K562 (cell line): ENCODE measurements at regions not wholly inside any gene's neighbourhood (a gene's known extent, or its start where the extent isn't known, plus 50 kb on each side); places are given as distances from the start of the nearest gene placed in this dataset.

Experiments used
- ATAC-seq: fragments of 200-7000 bp; cut with Tn5 transposase; 3 replicates; pipeline ENCODE4 v1.9.1; 2020; ENCODE audit warnings: moderate library complexity
- BruUV-seq: library from RNA; stranded (reverse); fragments of 400-500 nt; replicated peaks from 2 replicates; lab custom pipeline; 2021; lab: Mats Ljungman, UMichigan
- CTCF ChIA-PET: fragments of 300-600 bp; formaldehyde crosslinking; extraction: SDS; loops from one replicate; lab custom pipeline; 2021; ENCODE audit warnings: low intra/inter-chr PET ratio; lab: Yijun Ruan, JAX
- POLR2A ChIA-PET: fragments of 300-600, 350-650 bp; sonication (Branson Sonifier 250); formaldehyde crosslinking; extraction: SDS; loops from one replicate; lab custom pipeline; 2021; ENCODE audit warnings: antibody characterized with exemption, inconsistent platforms; lab: Yijun Ruan, JAX
- DNase-seq, 4 experiments: peaks; one replicate each; pipeline versions ENCODE4 v3.0.0 to v3.0.0-alpha.2; 2011 to 2018; ENCODE audit warnings: low spot score in 3 of 4, mixed read lengths in 3 of 4; ENCODE audit errors: extremely low read depth in 1 of 4
- FAIRE-seq: peaks from 2 replicates; lab custom pipeline; 2011; peaks lifted over from hg19 to GRCh38; lab: Jason Lieb, UNC
- H2AFZ ChIP-seq: 2 replicates; pipeline ENCODE4 v1.6.0; 2011; ENCODE audit warnings: low read depth, low read length, control low read depth, inconsistent platforms
- H3K27ac ChIP-seq: fragments of 200-600 bp; 3 replicates; pipeline ENCODE4 v1.8.0; 2011; ENCODE audit warnings: low read depth, mild to moderate bottlenecking, control low read depth, inconsistent platforms, low read length, moderate library complexity, mixed read lengths; ENCODE audit errors: extremely low read depth
- H3K27me3 ChIP-seq, 2 experiments: fragments of 300-600 bp in 1 of 2; 2 replicates in 1 of 2; 3 replicates in 1 of 2; pipeline versions ENCODE4 v1.6.0 to v1.8.0; 2011; ENCODE audit warnings: inconsistent platforms in 2 of 2, low read length in 2 of 2, mild to moderate bottlenecking in 1 of 2, mixed read lengths in 1 of 2, moderate library complexity in 1 of 2; ENCODE audit not compliant: control insufficient read depth in 2 of 2, insufficient read depth in 2 of 2
- H3K36me3 ChIP-seq: fragments of 300-600 bp; 3 replicates; pipeline ENCODE4 v1.8.0; 2011; ENCODE audit warnings: mild to moderate bottlenecking, low read length, inconsistent platforms; ENCODE audit not compliant: control insufficient read depth, insufficient read depth
- H3K4me1 ChIP-seq, 2 experiments: fragments of 200-600 bp in 1 of 2; replicated peaks in 1 of 2; 2 replicates in 1 of 2; 3 replicates in 1 of 2; pipeline versions ENCODE4 v1.5.1 to v1.8.0; 2011; ENCODE audit warnings: inconsistent platforms in 2 of 2, low read length in 2 of 2, mild to moderate bottlenecking in 1 of 2, mixed read lengths in 1 of 2, moderate library complexity in 1 of 2; ENCODE audit not compliant: control insufficient read depth in 2 of 2, insufficient read depth in 2 of 2
- H3K4me2 ChIP-seq: 2 replicates; pipeline ENCODE4 v1.6.1; 2011; ENCODE audit warnings: low read length, control low read depth, inconsistent platforms, mixed read lengths; ENCODE audit not compliant: insufficient read depth
- H3K4me3 ChIP-seq: fragments of 200-600 bp; sonication (generic), shearing (Covaris generic); 2 replicates; pipeline ENCODE4 v1.5.1; 2016; ENCODE audit warnings: control low read depth, inconsistent platforms
- H3K79me2 ChIP-seq: fragments of 200-600 bp; 3 replicates; pipeline ENCODE4 v1.8.0; 2011; ENCODE audit warnings: low read length, inconsistent platforms; ENCODE audit not compliant: control insufficient read depth, insufficient read depth
- H3K9ac ChIP-seq, 2 experiments: 2 replicates each; pipeline versions ENCODE4 v1.6.0 to v1.6.1; 2011; ENCODE audit warnings: low read depth in 2 of 2, low read length in 2 of 2, control low read depth in 1 of 2, inconsistent platforms in 1 of 2, mild to moderate bottlenecking in 1 of 2, mixed read lengths in 1 of 2; ENCODE audit not compliant: insufficient read depth in 1 of 2
- H3K9me1 ChIP-seq: one replicate; pipeline ENCODE4 v1.6.0; 2011; ENCODE audit warnings: inconsistent platforms, mild to moderate bottlenecking, low read length, moderate library complexity; ENCODE audit not compliant: control insufficient read depth, insufficient read depth
- H3K9me3 ChIP-seq: replicated peaks from 2 replicates; pipeline ENCODE4 v1.5.1; 2011; ENCODE audit warnings: low read depth, low read length, inconsistent platforms; ENCODE audit not compliant: control insufficient read depth, insufficient read depth
- H4K20me1 ChIP-seq: replicated peaks from 2 replicates; pipeline ENCODE4 v1.6.1; 2011; ENCODE audit warnings: low read length, inconsistent platforms, mixed read lengths; ENCODE audit not compliant: control insufficient read depth, insufficient read depth
- HMGXB4 ChIP-seq: sonication (generic); formaldehyde crosslinking; IDR thresholded peaks from 2 replicates; pipeline ENCODE4 v1.8.1; 2023; ENCODE audit warnings: mild to moderate bottlenecking, missing genetic modification reagents
- UBTF ChIP-seq, 2 experiments: IDR thresholded peaks; 2 replicates each; pipeline ENCODE4 v1.6.1; 2012; ENCODE audit warnings: improper control_type of control experiment in 2 of 2, low read depth in 2 of 2, low read length in 2 of 2, borderline replicate concordance in 1 of 2
- ZNF253 ChIP-seq: fragments of 250-450 bp; sonication (Bioruptor Pico); conservative IDR thresholded peaks from 2 replicates; pipeline ENCODE4 v1.6.1; 2021; ENCODE audit warnings: mild to moderate bottlenecking
- WGBS: fragments of 100-300 bp; shearing (Covaris generic); methylation state at CpG from one replicate; pipeline ENCODE4 v1.1.6; 2016; ENCODE audit warnings: low coverage, mixed read lengths; ENCODE audit not compliant: insufficient coverage; ENCODE audit errors: missing lambda C conversion rate; 5-methylcytosine and 5-hydroxymethylcytosine counted together
- in situ Hi-C: fragments of 300-500 bp; cut with MboI; formaldehyde crosslinking; loops from 4 replicates; pipeline ENCODE4 v1.15.0; 2018; ENCODE audit warnings: inconsistent platforms, mixed read lengths
- intact Hi-C: fragments of 100-400 bp; cut with micrococcal nuclease; formaldehyde crosslinking; loops from 2 replicates; pipeline ENCODE4 v1.14.2; 2022

GRCh38 chr22:22712092-22712658 is 67.8 kb downstream of the GGTLC2 start:
- no peaks in the 10 kb centered on the region for H3K36me3 ChIP-seq
- DNase-seq (no peak), FAIRE-seq (no peak), ATAC-seq (peak; percentile 3; the same call in 1 of the 3 replicates)
- in situ Hi-C loops = no loop called here
- intact Hi-C loops = loop anchor here (5.0 kb wide), 1 partner anchor 40 kb away; no protein-coding TSS in a partner anchor
- POLR2A ChIA-PET = interaction anchor here (0.5 to 4.9 kb wide), 19 partner anchors 7 to 628 kb away, joined by 3 to 33 read pairs (median 3); no protein-coding TSS in a partner anchor
- H3K4me2 ChIP-seq = no peak overlapping the region
- peak overlapping the region in 1 of 2 experiments; percentile 6; a peak in 1 of 4 replicates for H3K9ac ChIP-seq
- H3K4me3 ChIP-seq = no peak overlapping the region
- H3K27ac ChIP-seq = no peak overlapping the region
- BruUV-seq = no TSS peak
- H3K9me1 ChIP-seq = no peaks in the 10 kb centered on the region
- H4K20me1 ChIP-seq = peaks cover 39% of the 10 kb centered on the region
- no peak overlapping the region for H2AFZ ChIP-seq
- TF ChIP-seq ZNF253 (CRISPR knock-in tag) = no peak
- TF ChIP-seq UBTF (IDR thresholded peaks at IDR 0.05; ENCODE audit: borderline replicate concordance in 1 of 2, low read depth in 2 of 2, low read length in 2 of 2) = 0 out of 4 replicates have a peak, but pooled peaks of 1 of the 2 experiments have one; percentile 50
- peak; percentile 66; the same call in 1 of the 2 replicates for TF ChIP-seq HMGXB4 (CRISPR knock-in tag)
- CTCF ChIA-PET = interaction anchor here (1.2 to 4.8 kb wide), 6 partner anchors 35 to 248 kb away, joined by 3 to 60 read pairs (median 20); no protein-coding TSS in a partner anchor
- no peaks in the 10 kb centered on the region; a peak in 1 of 5 replicates for H3K4me1 ChIP-seq
- under 1% methylated on average over 6 of the region's 6 CpGs for WGBS
- H3K79me2 ChIP-seq = no peaks in the 10 kb centered on the region
- H3K9me3 ChIP-seq = no peaks in the 10 kb centered on the region
- peaks cover 3 to 20% of the 10 kb centered on the region in 2 experiments; a peak in 2 of 5 replicates for H3K27me3 ChIP-seq
